Fibroblast of skin of scalp (primary cell): ENCODE measurements at regions not wholly inside any gene's neighbourhood (a gene's known extent, or its start where the extent isn't known, plus 50 kb on each side); places are given as distances from the start of the nearest gene placed in this dataset.

ENCODE experiments used
- DNase-seq: peaks from one replicate; pipeline ENCODE4 v3.0.0-alpha.2; 2013

DNA sequence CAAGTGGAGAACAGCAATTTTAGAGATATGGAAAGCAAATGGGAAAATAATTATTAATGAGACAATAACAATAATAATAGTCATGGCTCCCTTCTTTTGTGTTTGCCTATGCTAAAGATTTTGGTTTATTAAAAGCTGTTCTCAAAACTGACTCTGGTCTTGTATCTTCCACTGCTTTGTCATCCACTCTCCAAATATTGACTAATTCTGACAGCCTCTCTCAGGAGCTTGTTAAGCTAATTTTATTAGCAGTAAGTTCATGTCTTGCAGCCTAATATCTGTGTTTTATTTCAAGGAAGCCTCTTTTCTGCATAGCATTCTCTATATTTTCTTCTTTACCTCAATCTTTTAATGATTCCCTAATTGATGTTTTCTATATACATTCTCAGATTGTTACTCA lies 1419.8 kb downstream of the ARAP2 start:
- DNase-seq = no peak

GRCh38 chr4:34826660-34827059 lies 1417.7 kb downstream of the ARAP2 start:
- no peak for DNase-seq

- peak; percentile 17 for DNase-seq
Observed at GRCh38 chr4:34845926-34846325, 1398.4 kb downstream of the ARAP2 start.

- peak; percentile 39 for DNase-seq
Observed at GRCh38 chr4:34850421-34850820, 1393.9 kb downstream of the ARAP2 start.

DNA sequence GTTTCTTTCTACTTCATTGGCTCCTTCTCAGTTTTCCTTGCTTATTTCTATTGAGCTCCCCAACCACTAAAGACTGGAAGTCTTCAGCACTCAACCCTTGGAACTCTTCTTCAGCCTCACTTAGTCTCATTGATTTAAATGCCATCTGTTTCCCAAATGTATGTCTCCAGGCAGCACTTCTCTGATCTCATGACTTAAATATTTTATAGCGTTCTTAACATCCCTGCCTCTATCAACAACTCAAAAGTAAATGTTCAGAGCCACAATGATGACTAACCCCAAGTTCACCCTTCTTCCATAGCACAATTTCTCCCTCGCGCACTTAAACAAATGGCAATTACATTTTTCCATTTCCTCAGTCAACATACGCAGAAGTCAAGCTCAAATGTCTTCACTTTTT lies 1393.3 kb downstream of the ARAP2 start:
- DNase-seq = peak; percentile 81

DNA sequence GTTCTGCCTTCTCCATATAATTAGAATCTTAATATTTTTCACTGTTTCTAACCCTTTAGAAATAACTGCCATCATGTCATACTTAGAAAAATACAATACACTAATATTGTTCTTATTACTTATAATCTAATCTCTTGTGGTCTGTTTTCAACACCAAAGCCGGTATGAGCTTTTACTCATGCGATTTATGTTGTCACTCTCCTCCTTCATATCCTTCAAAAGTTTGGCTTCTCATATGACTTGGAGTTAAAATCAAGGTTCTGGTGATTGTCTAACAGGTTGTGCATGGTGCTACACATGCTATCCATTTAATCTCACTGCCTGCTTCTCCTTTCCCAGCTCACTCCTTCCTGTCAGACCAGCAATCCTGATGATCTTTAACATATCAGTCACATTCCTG lies 1392.9 kb downstream of the ARAP2 start:
- DNase-seq = peak; percentile 4

- no peak for DNase-seq
Observed at GRCh38 chr4:34854451-34854850, 1389.9 kb downstream of the ARAP2 start.

GRCh38 chr4:34861666-34862065 lies 1382.6 kb downstream of the ARAP2 start:
- no peak for DNase-seq

DNA sequence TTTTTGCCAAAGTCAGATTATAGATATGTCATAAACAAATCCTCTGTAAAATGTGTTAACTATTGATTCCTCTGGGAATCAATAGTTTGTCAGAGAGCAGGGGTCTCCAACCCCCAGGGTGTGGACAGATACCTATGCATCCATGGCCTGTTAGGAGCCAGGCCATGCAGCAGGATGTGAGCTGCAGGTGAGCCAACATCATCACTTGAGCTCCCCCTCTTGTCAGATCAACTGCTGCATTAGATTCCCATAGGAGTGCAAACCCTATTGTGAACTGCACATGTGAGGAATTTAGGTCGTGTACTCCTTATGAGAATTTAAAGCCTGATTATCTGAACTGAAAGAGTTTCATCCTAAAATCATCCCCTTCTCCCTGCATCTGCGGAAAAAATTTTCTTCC lies 1365.4 kb downstream of the ARAP2 start:
- no peak for DNase-seq

- DNase-seq = no peak
Observed at GRCh38 chr4:34880246-34880645, 1364.1 kb downstream of the ARAP2 start.

DNA sequence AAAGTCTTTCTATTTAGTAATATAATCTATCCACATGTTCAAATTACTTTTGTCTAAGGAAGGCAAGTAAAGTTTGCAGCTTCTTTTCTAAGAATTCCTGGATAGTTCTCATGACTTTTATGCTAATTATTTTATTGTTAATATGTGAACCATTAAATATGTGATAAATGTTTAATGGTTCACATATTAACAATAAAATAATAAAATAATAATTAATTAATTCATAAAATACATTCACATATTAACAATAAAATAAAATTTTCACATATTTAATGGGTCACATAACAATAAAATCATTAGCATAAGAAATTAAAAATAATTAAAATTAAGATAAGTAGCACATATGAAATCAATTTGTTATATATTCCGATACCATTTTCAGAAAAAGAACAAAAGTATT lies 1352.4 kb downstream of the ARAP2 start:
- no peak for DNase-seq

DNA sequence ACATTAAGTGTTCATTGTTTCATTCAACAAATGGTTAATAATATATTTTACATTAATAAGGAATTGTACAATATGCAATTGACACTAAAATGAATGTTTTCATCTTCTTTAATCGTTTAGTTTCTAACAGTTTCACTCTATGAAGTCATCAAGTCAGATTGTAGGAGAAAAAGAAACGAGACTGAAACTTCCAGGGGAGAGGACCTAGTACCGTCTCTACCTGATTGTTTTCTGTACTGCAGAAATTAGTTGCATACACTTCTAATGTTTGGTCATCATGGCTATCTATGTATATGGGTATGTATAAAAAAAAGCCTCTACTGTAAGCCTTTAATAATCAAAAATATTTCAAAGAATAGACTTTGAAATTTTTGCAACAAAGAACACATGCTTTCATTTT lies 1350.9 kb downstream of the ARAP2 start:
- DNase-seq = no peak

GRCh38 chr4:34920032-34920431 lies 1324.3 kb downstream of the ARAP2 start:
- DNase-seq = no peak

GRCh38 chr4:34921391-34921790 lies 1322.9 kb downstream of the ARAP2 start:
- no peak for DNase-seq

- DNase-seq = no peak
Observed at GRCh38 chr4:34922325-34922724, 1322.0 kb downstream of the ARAP2 start.

DNA sequence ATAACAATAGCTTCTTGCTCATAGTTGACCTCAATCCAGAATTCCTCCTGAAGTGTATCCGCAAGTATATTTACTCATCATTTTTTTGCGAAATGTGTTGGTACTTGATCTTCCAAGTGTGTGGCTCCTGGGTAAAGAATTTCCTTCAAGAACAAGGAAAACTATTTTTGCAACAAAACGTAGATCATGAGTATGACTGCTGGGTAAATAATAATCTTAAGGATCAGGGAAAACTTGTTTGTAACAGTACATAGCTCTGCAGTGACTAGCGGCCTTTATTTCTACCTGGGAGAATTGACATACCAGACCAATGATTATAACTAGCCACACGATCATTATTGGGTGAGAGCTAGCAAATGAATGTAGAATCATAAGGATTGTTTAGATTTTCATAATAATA lies 1311.7 kb downstream of the ARAP2 start:
- no peak for DNase-seq

GRCh38 chr4:34935739-34936138 lies 1308.6 kb downstream of the ARAP2 start:
- DNase-seq = no peak

- no peak for DNase-seq
Observed at GRCh38 chr4:34939073-34939472, 1305.2 kb downstream of the ARAP2 start.

DNA sequence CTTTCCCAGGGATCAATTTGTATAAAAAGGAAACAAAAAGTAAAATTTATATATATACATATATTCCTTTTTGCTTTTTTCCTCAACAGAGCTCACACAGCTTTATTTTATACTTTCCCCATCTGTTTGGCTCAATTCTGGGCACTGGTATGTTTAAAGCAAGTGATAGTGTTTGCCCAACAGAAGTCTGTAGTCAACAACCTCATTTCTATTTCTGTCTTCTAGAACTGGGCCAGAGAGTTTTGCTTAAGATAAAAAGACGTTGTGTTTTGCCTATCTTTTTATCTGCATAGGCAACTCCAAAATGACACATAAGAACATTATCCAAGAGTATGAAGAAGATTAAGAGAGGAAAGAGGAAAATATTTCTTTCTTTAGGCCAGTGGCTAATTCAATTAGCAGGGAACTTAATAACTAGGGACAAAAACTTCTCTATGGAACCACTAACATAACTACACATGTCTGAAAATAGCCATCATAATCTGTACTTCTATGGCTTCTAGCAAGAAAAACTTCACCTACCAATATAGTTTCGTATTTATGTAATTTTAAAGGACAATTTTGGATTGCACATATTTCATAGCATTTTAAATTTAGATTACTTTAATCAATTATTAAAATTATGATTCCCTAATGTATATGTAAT lies 1300.5 kb downstream of the ARAP2 start:
- no peak for DNase-seq

GRCh38 chr4:34950926-34951325 lies 1293.4 kb downstream of the ARAP2 start:
- DNase-seq = peak; percentile 4

GRCh38 chr4:34953145-34953799 lies 1291.0 kb downstream of the ARAP2 start:
- DNase-seq = no peak

- no peak for DNase-seq
Observed at GRCh38 chr4:34964613-34965012, 1279.7 kb downstream of the ARAP2 start.

GRCh38 chr4:34972189-34972588 lies 1272.1 kb downstream of the ARAP2 start:
- DNase-seq = no peak

GRCh38 chr4:34973650-34974312 lies 1270.5 kb downstream of the ARAP2 start:
- DNase-seq = no peak
